ENCODE measurements at regions not wholly inside any gene's neighbourhood (a gene's known extent, or its start where the extent isn't known, plus 50 kb on each side); places are given as distances from the start of the nearest gene placed in this dataset.

DNA sequence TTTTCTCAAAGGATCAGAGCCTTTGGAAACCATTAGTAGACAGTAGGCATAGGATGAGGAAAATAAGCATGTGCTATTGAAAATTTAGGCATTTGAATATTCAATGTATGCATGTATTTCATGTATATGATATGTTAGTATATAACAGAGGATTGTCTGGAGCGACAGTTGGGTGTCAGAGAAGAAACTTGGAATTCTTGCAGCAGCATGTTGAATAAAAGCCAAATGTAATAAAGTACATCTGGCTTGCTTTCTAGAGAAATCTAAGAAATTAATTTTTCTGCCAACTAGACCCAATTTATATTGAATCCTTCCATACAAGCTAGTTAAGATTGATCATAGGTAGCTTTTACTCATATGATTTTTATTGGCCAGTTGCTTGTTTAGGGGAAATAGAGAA, 578.8 kb downstream of the CDH11 start:
- DNase-seq (ENCODE audit: low read depth, low spot score): no peak
- no TSS peak for BruUV-seq (replicated peaks)

DNA sequence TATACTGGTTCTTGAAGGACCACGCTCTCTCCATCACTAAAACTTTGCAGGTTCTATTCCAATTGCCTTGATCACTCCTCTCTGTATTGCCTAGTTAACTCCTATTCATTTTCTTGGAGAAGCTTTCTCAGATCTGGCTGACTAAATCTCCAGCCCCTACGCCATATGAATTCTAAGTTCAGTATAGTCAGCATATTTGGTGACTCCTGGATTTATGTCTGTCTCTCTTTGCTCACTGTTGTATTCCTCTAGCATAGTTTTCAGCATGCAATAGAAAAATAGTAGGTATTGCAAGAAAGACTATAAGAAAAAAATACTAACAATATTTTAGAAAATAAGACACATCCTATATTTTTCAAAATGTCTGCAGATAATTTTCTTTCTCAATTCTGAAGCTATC, 579.7 kb downstream of the CDH11 start:
- ChIA-PET CTCF (no interaction called here), POLR2A (no interaction called here)
- no peaks in the 10 kb centered on the region for H3K4me1 ChIP-seq (ENCODE audit: control insufficient read depth, insufficient read depth, low read length)
- no peaks in the 10 kb centered on the region for H3K36me3 ChIP-seq (ENCODE audit: control insufficient read depth, insufficient read depth, low read length)
- TF ChIP-seq, protein P1, sequence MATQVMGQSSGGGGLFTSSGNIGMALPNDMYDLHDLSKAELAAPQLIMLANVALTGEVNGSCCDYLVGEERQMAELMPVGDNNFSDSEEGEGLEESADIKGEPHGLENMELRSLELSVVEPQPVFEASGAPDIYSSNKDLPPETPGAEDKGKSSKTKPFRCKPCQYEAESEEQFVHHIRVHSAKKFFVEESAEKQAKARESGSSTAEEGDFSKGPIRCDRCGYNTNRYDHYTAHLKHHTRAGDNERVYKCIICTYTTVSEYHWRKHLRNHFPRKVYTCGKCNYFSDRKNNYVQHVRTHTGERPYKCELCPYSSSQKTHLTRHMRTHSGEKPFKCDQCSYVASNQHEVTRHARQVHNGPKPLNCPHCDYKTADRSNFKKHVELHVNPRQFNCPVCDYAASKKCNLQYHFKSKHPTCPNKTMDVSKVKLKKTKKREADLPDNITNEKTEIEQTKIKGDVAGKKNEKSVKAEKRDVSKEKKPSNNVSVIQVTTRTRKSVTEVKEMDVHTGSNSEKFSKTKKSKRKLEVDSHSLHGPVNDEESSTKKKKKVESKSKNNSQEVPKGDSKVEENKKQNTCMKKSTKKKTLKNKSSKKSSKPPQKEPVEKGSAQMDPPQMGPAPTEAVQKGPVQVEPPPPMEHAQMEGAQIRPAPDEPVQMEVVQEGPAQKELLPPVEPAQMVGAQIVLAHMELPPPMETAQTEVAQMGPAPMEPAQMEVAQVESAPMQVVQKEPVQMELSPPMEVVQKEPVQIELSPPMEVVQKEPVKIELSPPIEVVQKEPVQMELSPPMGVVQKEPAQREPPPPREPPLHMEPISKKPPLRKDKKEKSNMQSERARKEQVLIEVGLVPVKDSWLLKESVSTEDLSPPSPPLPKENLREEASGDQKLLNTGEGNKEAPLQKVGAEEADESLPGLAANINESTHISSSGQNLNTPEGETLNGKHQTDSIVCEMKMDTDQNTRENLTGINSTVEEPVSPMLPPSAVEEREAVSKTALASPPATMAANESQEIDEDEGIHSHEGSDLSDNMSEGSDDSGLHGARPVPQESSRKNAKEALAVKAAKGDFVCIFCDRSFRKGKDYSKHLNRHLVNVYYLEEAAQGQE (IDR thresholded peaks at IDR 0.05; ENCODE audit: insufficient read depth in 1 of 2, low read depth in 2 of 2, low read length in 1 of 2): no peak
- TF ChIP-seq, protein P2, sequence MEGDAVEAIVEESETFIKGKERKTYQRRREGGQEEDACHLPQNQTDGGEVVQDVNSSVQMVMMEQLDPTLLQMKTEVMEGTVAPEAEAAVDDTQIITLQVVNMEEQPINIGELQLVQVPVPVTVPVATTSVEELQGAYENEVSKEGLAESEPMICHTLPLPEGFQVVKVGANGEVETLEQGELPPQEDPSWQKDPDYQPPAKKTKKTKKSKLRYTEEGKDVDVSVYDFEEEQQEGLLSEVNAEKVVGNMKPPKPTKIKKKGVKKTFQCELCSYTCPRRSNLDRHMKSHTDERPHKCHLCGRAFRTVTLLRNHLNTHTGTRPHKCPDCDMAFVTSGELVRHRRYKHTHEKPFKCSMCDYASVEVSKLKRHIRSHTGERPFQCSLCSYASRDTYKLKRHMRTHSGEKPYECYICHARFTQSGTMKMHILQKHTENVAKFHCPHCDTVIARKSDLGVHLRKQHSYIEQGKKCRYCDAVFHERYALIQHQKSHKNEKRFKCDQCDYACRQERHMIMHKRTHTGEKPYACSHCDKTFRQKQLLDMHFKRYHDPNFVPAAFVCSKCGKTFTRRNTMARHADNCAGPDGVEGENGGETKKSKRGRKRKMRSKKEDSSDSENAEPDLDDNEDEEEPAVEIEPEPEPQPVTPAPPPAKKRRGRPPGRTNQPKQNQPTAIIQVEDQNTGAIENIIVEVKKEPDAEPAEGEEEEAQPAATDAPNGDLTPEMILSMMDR (IDR thresholded peaks at IDR 0.05): no peak
- TF ChIP-seq TCF7L2 (IDR thresholded peaks at IDR 0.05; ENCODE audit: low read depth, low read length) (no peak), POLR2AphosphoS5 (IDR thresholded peaks at IDR 0.05; ENCODE audit: low read depth, low read length) (no peak), SIN3A (IDR thresholded peaks at IDR 0.05; ENCODE audit: borderline replicate concordance, insufficient read depth, low read depth, low read length) (no peak)
- no TSS peak for BruUV-seq (replicated peaks)
- DNase-seq (ENCODE audit: low read depth, low spot score) (no peak), ATAC-seq (no peak)
- H3K9me3 ChIP-seq (ENCODE audit: control insufficient read depth, insufficient read depth, low read depth, low read length): no peaks in the 10 kb centered on the region
- H3K4me3 ChIP-seq (ENCODE audit: low read depth in 2 of 2, low read length in 2 of 2): no peak overlapping the region
- intact Hi-C loops (cut with micrococcal nuclease; ENCODE audit: unreplicated experiment): no loop called here
- no peaks in the 10 kb centered on the region for H3K27me3 ChIP-seq (ENCODE audit: control insufficient read depth, insufficient read depth, low read length)
- in situ Hi-C loops (cut with HindIII; ENCODE audit: low pct_unique_long_range_greater_than_20kb, low sequenced_read_pairs): no loop called here
- no peak overlapping the region for H3K27ac ChIP-seq (ENCODE audit: low read length)

More for the DNA sequence above, 578.8 kb downstream of the CDH11 start:
- ATAC-seq: no peak
- Histone ChIP-seq H3K4me1 (ENCODE audit: control insufficient read depth, insufficient read depth, low read length) (no peaks in the 10 kb centered on the region), H3K27ac (ENCODE audit: low read length) (no peak overlapping the region), H3K36me3 (ENCODE audit: control insufficient read depth, insufficient read depth, low read length) (no peaks in the 10 kb centered on the region), H3K27me3 (ENCODE audit: control insufficient read depth, insufficient read depth, low read length) (no peaks in the 10 kb centered on the region), H3K4me3 (ENCODE audit: low read depth in 2 of 2, low read length in 2 of 2) (no peak overlapping the region), H3K9me3 (ENCODE audit: control insufficient read depth, insufficient read depth, low read depth, low read length) (no peaks in the 10 kb centered on the region)
- CTCF ChIA-PET: no interaction called here
- POLR2A ChIA-PET: no interaction called here
- in situ Hi-C loops (cut with HindIII; ENCODE audit: low pct_unique_long_range_greater_than_20kb, low sequenced_read_pairs) (no loop called here), intact Hi-C loops (cut with micrococcal nuclease; ENCODE audit: unreplicated experiment) (no loop called here)
- TF ChIP-seq, protein P1 (IDR thresholded peaks at IDR 0.05; ENCODE audit: insufficient read depth in 1 of 2, low read depth in 2 of 2, low read length in 1 of 2): no peak
- TF ChIP-seq POLR2AphosphoS5 (IDR thresholded peaks at IDR 0.05; ENCODE audit: low read depth, low read length) (no peak), TCF7L2 (IDR thresholded peaks at IDR 0.05; ENCODE audit: low read depth, low read length) (no peak), SIN3A (IDR thresholded peaks at IDR 0.05; ENCODE audit: borderline replicate concordance, insufficient read depth, low read depth, low read length) (no peak)
- TF ChIP-seq, protein P2 (IDR thresholded peaks at IDR 0.05): no peak
